ENCODE measurements at regions not wholly inside any gene's neighbourhood (a gene's known extent, or its start where the extent isn't known, plus 50 kb on each side); places are given as distances from the start of the nearest gene placed in this dataset.
"Not testable (repeated sequence)": the region's sequence is repeated elsewhere in the genome, so short reads cannot be mapped to it uniquely, and the experiment has no call there.

DNA sequence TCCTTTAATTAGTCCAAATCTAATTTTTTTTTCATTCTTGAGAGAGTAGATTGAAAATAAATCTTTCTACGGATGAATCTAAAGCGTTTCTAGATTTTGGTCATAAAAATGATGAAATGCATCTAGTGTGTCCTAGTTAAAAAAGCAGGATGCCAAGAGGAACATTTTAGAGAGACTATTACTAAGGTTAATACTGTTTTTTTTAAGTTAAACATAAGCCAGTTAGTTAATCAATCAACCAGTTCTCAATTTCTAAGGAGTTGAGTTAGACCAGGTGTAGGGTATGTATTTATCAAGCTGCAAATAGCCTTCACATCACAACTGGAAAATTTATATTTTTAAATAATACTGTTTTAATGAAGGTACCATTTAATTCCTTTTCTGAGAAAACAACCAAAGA is 679.5 kb upstream of the IGFBP7 start:
- DNase-seq = no peak

DNA sequence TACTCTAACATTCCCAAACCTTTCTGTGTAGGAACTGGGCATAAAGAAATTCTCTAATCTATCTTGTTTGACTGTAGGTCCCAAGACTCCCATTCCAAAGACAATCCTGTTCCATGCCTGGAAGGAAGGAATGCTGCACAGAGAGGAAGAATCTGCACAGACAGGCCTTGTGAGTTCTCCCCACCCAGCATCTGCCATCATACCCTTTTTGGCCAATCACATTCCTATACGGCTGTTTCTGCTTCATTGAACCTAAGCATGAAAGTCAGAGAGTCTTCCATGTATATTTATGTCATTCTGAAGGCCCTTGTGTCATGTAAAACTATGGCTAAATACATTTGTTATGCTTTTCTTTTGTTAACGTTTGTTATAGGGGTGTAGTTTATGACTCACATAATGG is 667.7 kb upstream of the IGFBP7 start:
- DNase-seq = no peak

DNA sequence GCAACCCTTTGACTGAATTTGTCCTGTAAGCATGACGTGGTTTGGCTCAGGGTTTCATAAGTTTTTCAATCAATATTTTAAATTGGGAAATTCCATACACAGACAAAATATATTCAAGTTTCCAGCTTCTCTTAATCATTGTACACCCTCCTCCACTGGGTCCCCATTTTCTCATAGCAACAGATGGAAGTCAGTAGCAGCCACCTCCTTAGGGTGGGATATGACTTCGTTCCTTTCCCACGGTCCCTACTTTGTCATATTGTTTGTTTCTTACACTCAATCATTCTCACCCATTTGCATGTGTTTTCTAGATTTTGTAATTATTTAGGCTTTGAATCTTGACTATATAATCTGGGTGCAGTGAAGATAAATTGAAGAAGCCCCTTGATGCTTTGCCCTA is 664.5 kb upstream of the IGFBP7 start:
- DNase-seq = no peak

DNA sequence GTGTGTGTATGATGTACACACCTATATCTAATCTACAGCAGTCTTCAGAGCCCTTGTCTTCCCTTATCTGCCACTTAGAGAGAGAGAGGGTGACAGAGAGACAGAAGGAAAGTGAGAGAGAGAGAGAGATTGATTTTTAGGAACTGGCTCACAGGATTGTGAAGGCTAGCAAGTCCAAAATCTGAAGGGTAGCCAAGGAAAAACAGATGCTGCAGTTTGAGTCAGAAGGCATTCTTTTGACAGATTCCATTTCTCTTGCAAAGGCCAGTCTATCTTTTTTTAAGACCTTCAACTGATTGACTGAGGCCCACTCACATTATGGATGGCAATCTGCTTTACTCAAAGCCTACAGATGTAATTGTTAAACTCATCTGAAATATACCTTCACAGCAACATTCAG is 664.0 kb upstream of the IGFBP7 start:
- no peak for DNase-seq

DNA sequence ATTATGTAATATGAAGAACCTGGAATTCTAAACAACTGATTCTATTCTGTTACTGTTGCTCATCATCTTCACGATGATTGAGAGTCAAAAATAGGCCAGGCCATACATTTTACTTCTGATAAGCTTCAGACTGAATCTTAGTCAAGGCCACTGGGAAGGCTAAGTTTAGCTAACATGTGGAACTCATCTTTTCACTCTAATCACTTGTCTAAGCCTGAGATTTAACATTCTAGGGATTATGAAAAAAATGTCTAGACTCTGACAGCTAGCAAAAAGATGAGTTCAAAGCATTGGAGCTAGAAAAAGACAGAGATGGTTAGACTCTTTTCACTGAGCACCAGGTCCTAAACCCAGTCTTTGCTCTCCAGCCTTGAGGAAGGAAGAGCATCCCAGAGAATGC is 656.2 kb upstream of the IGFBP7 start:
- DNase-seq = no peak

DNA sequence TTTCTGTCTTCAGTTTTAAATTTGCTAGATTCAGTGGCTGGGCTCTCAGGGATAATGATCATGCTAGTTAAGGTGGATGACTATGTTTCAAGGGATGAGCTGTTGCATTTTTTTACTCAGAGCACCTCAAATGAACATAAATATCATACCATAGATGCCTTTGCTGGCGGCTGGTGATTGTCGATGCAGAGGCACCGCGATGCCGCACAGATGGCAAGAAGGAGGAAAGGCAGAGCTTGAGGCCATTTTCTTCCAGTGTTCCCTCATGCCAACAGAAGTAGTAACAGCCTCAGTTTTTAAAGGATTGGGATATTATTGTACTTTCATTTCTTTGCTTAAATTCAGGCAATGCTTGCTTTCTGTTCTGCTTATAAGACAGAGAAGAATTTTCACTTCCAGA is 654.7 kb upstream of the IGFBP7 start:
- DNase-seq = no peak

DNA sequence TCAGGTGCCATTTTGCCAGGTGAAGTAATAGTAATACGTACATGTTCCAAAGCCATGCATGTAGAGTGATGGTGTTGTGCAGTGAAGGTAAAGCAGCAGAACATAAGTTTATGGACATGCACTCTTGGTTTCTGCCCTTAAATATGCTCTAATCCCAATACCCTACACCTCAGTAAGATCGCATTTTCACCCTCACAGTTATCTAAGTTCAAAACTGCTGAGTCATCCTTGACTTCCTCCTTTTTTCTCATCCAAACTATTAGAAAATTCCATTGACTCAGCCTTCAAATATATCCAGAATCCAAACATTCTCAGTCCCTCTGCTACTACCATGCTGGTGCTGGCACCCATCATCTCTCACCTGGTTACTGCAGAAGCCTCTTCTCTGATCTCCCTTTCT is 652.9 kb upstream of the IGFBP7 start:
- no peak for DNase-seq

DNA sequence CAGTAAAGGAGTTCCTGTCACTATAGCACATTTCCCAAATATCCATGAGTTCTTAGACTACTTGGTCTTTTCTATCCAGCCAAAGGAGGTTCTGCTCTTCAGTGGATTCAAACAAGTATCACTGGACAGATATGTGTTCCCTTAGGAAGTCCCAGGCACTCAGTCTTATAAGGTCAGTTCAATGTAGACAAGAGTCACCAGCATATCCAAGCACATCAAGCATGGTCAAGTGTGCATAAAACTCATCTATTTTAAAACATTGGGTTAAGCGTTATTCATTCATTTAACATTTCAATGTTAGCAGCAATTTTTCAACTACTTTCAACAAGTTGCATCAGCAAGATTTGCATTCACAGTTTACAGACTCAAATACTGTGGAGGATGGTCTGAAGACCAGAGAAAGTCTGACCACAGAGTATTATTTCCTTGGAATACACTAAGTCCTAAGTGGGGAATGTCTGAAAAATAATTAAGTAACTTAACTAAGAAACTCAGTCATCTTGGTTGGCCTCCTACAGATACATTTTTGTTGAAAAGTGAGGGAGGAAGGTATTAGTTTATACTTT is 630.5 kb upstream of the IGFBP7 start:
- DNase-seq = no peak

DNA sequence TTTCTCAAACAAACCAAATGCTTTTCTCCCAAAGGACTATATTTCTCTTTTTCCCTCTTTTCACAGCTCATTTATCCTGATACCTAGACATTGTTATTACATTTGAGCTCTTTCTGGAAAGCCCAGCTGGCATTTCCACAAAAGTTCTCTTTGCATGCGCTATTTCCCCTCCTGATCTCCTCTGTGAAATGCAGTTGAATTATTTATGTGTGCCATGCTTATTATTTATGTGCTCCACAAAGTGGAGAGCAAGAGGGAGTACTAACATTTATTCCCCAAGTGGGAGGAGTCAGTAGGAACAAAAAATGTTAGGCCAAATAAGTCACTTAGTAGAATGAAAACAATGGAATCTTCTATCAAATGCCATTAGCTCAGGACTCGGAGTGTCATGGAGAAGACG is 626.6 kb upstream of the IGFBP7 start:
- no peak for DNase-seq

DNA sequence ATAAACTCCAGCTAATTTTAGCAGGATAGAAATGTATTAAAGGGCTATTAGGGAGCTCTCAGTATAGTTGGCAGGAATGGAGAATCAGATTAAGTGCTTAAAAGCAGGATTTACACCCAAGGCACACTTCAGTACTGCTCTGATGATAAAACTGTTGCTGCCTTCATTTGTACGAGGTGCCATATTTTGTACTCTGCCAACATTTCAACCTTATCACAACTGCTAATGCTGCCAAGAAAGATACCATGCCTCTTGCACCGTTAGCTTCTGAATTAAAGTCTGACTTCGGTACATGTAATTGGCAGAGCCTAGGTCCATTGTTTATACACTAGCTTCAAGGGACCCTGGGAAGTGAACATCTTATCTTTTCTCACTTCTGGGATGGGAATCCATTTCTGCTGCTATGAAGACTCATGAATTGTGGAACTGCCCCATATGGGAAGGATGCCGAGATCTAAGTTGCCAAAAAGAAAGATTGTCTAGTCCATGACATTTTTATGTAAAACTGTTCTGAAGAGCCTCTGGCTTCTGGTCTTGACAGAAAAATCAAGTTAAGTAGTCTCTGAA is 624.0 kb upstream of the IGFBP7 start:
- no peak for DNase-seq

DNA sequence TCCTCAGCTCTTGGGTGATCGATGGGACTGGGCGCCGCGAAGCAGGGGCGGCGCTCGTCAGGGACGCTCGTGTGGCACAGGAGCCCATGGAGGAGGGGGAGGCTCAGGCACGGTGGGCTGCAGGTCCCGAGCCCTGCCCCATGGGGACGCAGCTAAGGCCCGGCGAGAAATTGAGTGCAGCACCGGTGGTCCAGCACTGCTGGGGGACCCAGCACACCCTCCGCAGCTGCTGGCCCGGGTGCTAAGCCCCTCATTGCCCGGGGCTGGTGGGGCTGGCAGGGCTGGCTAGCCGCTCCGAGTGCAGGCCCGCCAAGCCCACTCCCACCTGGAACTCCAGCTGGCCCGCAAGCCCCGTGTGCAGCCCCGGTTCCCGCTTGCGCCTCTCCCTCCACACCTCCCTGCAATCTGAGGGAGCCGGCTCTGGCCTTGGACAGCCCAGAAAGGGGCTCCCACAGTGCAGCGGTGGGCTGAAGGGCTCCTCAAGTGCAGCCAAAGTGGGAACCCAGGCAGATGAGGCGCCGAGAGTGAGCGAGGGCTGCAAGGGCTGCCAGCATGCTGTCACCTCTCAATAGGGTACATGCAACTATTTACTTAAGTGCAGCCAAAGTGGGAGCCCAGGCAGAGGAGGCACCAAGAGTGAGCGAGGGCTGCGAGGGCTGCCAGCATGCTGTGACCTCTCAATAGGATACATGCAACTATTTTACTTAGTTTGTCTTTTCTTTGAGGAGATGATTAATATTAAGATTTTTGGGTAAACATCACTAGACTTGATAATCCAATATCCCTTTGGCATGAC is 619.8 kb upstream of the IGFBP7 start:
- not testable (repeated sequence) for DNase-seq

DNA sequence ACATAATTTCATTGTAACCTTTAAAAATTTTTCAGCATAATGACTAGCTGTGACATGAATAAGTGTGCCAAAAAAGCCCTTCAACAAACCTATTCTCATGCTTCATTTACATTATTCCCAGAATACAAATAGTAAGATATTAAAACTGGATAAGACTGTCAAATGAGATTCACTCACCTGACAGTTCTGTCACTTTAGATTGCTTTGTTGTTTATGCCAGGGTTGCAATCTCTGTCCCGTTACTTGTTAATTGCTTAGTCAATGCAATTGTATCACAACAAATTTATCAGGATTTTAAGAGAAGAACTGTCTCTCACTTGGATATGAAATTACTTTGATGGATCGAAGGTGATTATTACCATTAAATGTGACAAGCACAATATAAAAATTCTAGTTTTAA is 616.0 kb upstream of the IGFBP7 start:
- no peak for DNase-seq

DNA sequence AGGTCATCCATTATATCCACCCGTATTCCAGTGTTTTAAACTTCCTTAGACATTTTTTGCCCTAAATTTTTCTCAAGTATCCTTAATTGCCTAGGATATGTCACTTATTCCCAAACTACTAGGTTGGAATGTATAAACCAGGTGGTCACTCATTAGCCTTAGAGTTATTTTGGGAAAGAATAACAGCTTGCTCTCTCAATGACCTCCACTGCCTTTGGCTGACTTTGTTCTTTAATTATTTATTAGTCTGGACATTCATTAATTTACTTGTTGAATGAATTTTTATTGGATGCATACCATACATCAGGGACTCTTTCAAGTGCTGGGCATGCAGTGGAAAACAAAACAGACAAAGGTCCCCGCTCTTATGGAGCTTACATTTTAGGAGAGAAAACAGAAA is 609.3 kb upstream of the IGFBP7 start:
- no peak for DNase-seq

DNA sequence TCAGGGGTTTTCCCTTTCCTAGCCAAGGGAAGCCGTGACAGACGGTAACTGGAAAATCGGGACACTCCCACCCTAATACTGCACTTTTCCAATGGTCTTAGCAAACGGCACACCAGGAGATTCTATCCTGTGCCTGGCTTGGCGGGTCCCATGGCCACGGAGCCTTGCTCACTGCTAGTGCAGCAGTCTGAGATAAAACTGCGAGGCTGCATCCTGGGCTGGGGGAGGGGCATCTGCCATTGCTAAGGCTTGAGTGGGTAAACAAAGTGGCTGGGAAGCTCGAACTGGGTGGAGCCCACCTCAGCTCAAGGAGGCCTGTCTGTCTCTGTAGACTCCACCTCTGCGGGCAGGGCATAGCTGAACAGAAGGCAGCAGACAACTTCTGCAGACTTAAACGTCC is 604.1 kb upstream of the IGFBP7 start:
- not testable (repeated sequence) for DNase-seq

DNA sequence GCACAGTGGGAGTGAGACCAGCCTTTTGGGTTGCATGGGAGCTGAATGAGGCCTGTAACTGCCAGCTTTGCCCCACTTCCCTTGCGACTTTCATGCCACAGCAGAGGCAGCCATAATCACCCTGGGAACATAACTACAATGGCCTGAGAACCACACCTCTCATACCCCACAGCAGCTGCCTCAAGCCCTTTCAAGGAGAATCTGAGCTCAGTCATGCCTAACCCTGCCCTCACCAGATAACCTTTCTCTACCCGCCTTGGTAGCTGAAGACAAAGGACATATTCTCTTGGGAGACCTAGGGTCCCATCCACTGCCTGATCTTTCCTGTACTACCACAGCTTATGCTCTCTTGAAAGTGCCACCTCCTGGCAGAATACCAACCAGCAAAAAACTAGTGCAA is 599.9 kb upstream of the IGFBP7 start:
- no peak for DNase-seq

DNA sequence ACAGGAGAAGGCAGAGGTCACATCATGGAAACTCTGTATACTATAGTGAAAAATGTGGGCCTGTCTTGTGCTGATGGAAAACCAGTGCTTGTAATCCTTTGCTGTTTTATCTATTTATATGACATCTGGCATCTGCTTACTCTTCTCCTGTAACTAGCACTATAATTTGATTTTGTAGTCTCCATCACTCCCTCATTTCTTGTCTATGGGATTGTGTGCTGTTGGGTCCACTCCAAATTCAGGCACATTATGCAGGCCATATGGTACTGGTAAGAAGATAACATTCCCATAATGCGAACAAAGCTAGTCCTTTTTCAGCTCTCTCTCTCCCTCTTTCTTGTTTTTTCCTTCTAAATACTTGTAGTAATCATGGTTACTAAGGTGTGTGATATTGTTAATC is 581.2 kb upstream of the IGFBP7 start:
- DNase-seq = no peak

DNA sequence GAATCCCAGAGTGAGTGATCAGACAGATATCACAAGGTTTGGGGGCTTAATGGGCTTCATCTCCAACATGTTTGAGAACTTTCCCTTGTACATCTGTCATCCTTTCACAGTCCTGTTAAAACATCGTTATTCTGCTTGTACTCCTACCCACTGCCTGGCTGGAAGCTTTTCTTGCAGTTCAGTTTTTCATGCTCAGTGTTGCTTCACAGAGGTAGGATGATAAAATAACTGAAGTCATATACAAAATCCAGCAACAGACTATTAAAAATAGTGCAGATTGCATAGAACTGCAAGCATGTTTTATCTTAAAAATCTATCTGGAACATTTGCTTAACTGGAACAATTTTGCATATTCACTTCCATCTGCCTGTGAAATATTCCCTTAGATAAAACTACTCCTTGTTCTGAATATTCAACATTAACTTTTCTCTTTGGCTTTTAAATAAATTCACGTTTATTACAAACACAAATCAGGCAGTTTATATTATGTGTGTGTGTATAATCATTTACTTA is 579.6 kb upstream of the IGFBP7 start:
- DNase-seq = no peak

DNA sequence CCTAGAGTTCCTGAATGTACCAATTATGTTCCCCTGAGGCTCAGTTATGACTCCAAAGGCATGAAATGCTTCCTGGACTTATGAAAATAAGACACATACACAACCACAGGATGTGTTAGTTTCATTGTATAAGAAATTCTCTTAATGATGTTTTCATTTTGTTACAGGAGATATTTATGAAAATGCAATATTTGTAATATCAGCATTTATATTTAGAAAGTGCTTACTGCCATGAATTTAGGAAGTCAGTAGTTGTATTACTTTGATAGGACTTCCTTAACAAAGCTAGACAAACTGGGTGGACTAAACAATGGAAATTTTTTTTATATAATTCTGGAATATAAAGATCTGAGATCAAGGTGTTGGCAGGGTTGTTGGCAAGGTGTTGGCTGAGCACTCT is 572.1 kb upstream of the IGFBP7 start:
- no peak for DNase-seq

DNA sequence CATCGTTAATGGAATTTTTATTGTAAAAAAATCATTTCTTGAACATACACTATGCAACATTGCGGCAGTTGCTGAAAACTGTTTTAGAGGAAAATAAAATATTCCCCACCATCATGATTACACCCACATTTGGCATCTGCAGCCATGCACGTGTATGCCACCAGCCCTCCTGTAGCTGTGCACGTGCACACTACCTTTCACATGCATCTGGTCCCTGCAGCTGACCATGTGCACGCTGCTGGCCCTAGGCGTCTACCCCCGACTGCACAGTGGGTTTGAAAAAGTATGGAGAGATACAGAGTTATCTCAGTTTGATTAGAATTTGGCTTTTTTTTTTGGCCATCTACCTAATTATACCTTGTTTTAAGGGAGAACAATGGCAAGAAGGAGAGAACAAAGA is 569.8 kb upstream of the IGFBP7 start:
- DNase-seq = no peak

DNA sequence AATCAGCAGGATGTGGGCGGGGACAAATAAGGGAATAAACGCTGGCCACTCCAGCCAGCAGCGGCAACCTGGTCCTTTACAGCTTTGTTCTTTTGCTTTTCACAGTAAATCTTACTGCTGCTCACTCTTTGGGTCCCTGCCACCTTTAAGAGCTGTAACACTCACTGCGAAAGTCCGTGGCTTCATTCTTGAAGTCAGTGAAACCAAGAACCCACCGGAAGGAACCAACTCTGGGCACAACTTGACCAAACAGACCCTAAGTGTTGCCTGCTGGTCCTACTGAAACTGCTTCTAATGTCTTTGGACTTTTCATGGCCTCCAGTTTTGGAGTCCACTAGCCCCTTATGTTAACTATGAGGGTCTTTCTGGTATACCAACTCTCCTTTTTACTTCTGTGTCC is 566.2 kb upstream of the IGFBP7 start:
- no peak for DNase-seq

DNA sequence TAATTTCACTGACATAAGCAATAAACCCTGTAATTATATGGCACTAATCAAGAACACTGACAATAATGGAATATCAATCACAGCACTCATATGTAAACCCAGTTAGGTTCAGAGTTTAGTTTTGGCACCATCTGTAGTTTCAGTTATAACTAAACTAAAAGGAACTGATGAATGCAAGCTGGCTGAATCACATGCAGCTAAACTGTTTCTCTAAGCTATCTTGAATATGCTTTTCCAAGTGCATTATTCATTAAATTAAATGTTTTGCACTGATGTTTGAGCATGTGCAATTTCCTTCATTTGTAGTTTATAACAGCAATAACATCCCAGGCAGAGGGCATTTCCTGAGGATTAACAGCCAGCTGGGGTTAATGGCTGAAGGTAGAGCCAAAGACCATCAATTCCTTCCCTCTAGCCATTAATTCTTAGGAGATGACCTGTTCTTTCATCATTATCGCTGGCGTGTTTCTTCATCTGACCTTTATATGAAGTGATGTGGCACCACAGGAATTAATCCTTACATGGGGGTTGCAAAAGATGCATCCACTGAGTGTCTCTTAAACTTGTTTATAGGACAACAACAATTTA is 562.8 kb upstream of the IGFBP7 start:
- no peak for DNase-seq

DNA sequence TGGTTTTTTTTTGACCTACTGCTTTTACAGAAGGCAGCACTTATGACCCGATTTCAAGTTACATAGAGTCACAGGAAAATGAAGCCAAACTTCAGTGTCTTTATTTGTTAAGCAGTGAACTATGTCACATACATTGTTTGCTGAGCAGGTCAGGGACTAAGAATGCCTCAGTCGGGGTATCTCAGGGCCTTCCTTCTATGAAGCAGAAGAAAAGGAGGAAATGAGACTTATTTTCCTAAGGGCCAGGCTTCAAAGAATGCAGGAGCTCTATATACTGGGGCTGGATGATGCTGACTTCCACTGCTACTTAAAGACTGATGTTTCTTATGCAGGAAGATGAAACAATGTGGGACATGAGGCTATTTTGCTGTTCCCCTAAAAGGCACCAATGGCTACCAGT is 558.4 kb upstream of the IGFBP7 start:
- no peak for DNase-seq

DNA sequence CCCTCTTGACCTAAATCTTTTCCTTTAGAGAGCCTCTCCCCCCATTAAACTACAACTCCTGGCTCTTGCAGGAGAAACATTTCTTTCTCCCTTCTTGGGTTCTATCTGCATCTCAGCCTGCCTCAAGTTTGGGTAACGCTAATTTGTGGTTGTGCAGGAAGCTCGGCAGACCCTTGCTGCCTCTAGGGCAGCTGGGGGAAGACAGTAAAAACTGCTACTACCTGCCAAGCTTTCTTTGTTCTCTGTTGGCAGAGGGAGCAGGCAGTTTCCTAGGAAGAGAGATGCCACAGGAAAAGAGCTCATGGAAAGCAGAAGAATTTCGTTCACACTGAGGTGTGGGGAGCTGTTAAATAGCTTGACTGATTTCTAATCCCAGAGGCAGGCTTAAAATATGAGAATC is 555.6 kb upstream of the IGFBP7 start:
- no peak for DNase-seq

DNA sequence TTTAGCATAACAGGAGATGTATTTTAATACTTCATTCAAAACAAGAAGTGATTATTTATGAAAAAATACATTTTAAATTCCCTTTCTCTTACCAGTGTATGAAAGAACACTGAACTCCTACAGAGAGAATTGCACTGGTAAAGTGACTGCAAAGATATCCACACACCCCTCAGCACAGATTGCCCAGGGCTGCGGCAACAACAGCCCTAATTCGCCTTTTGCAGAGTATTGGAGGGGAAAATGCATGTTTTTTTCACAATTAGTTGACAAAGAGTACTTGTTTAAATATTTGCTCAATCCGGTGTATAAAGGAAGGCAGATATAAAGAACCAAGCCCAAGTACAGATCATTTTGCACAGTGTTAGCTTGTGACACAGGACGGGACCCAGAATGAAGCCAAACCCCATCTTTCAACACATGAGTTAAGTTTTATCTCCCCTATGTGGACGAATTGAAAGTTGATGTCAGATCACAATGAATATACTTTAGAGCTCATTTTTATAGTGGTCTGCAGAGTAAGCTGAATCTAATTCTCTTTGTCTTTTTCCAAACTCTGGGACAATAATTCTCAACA is 551.4 kb upstream of the IGFBP7 start:
- no peak for DNase-seq
